ENCODE measurements at regions not wholly inside any gene's neighbourhood (a gene's known extent, or its start where the extent isn't known, plus 50 kb on each side); places are given as distances from the start of the nearest gene placed in this dataset.

GRCh38 chr7:15989194-15989593 lies 302.7 kb upstream of the MEOX2 start:
- Mint-ChIP-seq H3K4me3 (no peak overlapping the region), H3K27me3 (no peaks in the 10 kb centered on the region), H3K9me3 (no peaks in the 10 kb centered on the region), H3K4me1 (no peaks in the 10 kb centered on the region), H3K27ac (no peak overlapping the region), H3K36me3 (no peaks in the 10 kb centered on the region)
- no peak for DNase-seq (ENCODE audit: low spot score in 2 of 2)
- ATAC-seq (ENCODE audit: low read depth), result no peak

- Mint-ChIP-seq H3K27me3 (no peaks in the 10 kb centered on the region), H3K36me3 (no peaks in the 10 kb centered on the region), H3K9me3 (no peaks in the 10 kb centered on the region), H3K4me3 (no peak overlapping the region), H3K4me1 (no peaks in the 10 kb centered on the region), H3K27ac (no peak overlapping the region)
- DNase-seq (ENCODE audit: low spot score in 2 of 2) (no peak), ATAC-seq (ENCODE audit: low read depth) (no peak)
Measured at GRCh38 chr7:15985587-15986384, 299.3 kb upstream of the MEOX2 start.

- H3K4me1 Mint-ChIP-seq, result no peaks in the 10 kb centered on the region
- DNase-seq (ENCODE audit: low spot score in 2 of 2) (no peak), ATAC-seq (ENCODE audit: low read depth) (no peak)
- H3K36me3 Mint-ChIP-seq, result no peaks in the 10 kb centered on the region
- H3K27me3 Mint-ChIP-seq, result no peaks in the 10 kb centered on the region
- H3K9me3 Mint-ChIP-seq, result peaks cover 3% of the 10 kb centered on the region
- H3K27ac Mint-ChIP-seq, result no peak overlapping the region
- H3K4me3 Mint-ChIP-seq, result no peak overlapping the region
Measured at GRCh38 chr7:15977663-15978062, 291.2 kb upstream of the MEOX2 start.

GRCh38 chr7:15972862-15973275 lies 286.4 kb upstream of the MEOX2 start:
- no peak overlapping the region for H3K27ac Mint-ChIP-seq
- no peak for DNase-seq (ENCODE audit: low spot score in 2 of 2)
- no peak for ATAC-seq (ENCODE audit: low read depth)
- H3K36me3 Mint-ChIP-seq, result no peaks in the 10 kb centered on the region
- peaks cover 2% of the 10 kb centered on the region for H3K9me3 Mint-ChIP-seq
- H3K27me3 Mint-ChIP-seq, result no peaks in the 10 kb centered on the region
- no peaks in the 10 kb centered on the region for H3K4me1 Mint-ChIP-seq
- no peak overlapping the region for H3K4me3 Mint-ChIP-seq

- no peak overlapping the region for H3K27ac Mint-ChIP-seq
- DNase-seq (ENCODE audit: low spot score in 2 of 2) (no peak), ATAC-seq (ENCODE audit: low read depth) (no peak)
- no peaks in the 10 kb centered on the region for H3K27me3 Mint-ChIP-seq
- no peaks in the 10 kb centered on the region for H3K36me3 Mint-ChIP-seq
- no peak overlapping the region for H3K4me3 Mint-ChIP-seq
- H3K9me3 Mint-ChIP-seq, result peaks cover 1% of the 10 kb centered on the region
- no peaks in the 10 kb centered on the region for H3K4me1 Mint-ChIP-seq
Measured at GRCh38 chr7:15967551-15967950, 281.1 kb upstream of the MEOX2 start.

GRCh38 chr7:15967121-15967520 lies 280.6 kb upstream of the MEOX2 start:
- no peaks in the 10 kb centered on the region for H3K4me1 Mint-ChIP-seq
- no peak overlapping the region for H3K27ac Mint-ChIP-seq
- no peak for ATAC-seq (ENCODE audit: low read depth)
- no peaks in the 10 kb centered on the region for H3K27me3 Mint-ChIP-seq
- peaks cover 1% of the 10 kb centered on the region for H3K9me3 Mint-ChIP-seq
- no peaks in the 10 kb centered on the region for H3K36me3 Mint-ChIP-seq
- no peak overlapping the region for H3K4me3 Mint-ChIP-seq
- DNase-seq (ENCODE audit: low spot score in 2 of 2), result no peak

GRCh38 chr7:15963206-15963605 lies 276.7 kb upstream of the MEOX2 start:
- no peak for DNase-seq (ENCODE audit: low spot score in 2 of 2)
- Mint-ChIP-seq H3K36me3 (no peaks in the 10 kb centered on the region), H3K27me3 (no peaks in the 10 kb centered on the region), H3K9me3 (peaks cover 4% of the 10 kb centered on the region), H3K4me1 (no peaks in the 10 kb centered on the region), H3K27ac (no peak overlapping the region), H3K4me3 (no peak overlapping the region)
- no peak for ATAC-seq (ENCODE audit: low read depth)

- no peaks in the 10 kb centered on the region for H3K27me3 Mint-ChIP-seq
- DNase-seq (ENCODE audit: low spot score in 2 of 2) (no peak), ATAC-seq (ENCODE audit: low read depth) (no peak)
- H3K36me3 Mint-ChIP-seq, result no peaks in the 10 kb centered on the region
- no peaks in the 10 kb centered on the region for H3K4me1 Mint-ChIP-seq
- H3K4me3 Mint-ChIP-seq, result no peak overlapping the region
- peaks cover 8% of the 10 kb centered on the region for H3K9me3 Mint-ChIP-seq
- no peak overlapping the region for H3K27ac Mint-ChIP-seq
Measured at GRCh38 chr7:15954671-15955354, 268.3 kb upstream of the MEOX2 start.

- Mint-ChIP-seq H3K4me3 (no peak overlapping the region), H3K9me3 (no peaks in the 10 kb centered on the region), H3K27ac (no peak overlapping the region), H3K36me3 (no peaks in the 10 kb centered on the region), H3K4me1 (no peaks in the 10 kb centered on the region), H3K27me3 (no peaks in the 10 kb centered on the region)
- DNase-seq (ENCODE audit: low spot score in 2 of 2) (no peak), ATAC-seq (ENCODE audit: low read depth) (no peak)
Measured at GRCh38 chr7:15950299-15950698, 263.8 kb upstream of the MEOX2 start.

GRCh38 chr7:15947754-15948153 lies 261.3 kb upstream of the MEOX2 start:
- H3K27me3 Mint-ChIP-seq, result no peaks in the 10 kb centered on the region
- no peak overlapping the region for H3K4me3 Mint-ChIP-seq
- H3K9me3 Mint-ChIP-seq, result no peaks in the 10 kb centered on the region
- no peak overlapping the region for H3K27ac Mint-ChIP-seq
- H3K36me3 Mint-ChIP-seq, result no peaks in the 10 kb centered on the region
- DNase-seq (ENCODE audit: low spot score in 2 of 2) (no peak), ATAC-seq (ENCODE audit: low read depth) (no peak)
- H3K4me1 Mint-ChIP-seq, result no peaks in the 10 kb centered on the region

- DNase-seq (ENCODE audit: low spot score in 2 of 2) (no peak), ATAC-seq (ENCODE audit: low read depth) (no peak)
- Mint-ChIP-seq H3K4me3 (no peak overlapping the region), H3K27me3 (no peaks in the 10 kb centered on the region), H3K27ac (no peak overlapping the region), H3K36me3 (no peaks in the 10 kb centered on the region), H3K4me1 (no peaks in the 10 kb centered on the region), H3K9me3 (no peaks in the 10 kb centered on the region)
Measured at GRCh38 chr7:15938115-15938514, 251.6 kb upstream of the MEOX2 start.

- H3K9me3 Mint-ChIP-seq, result no peaks in the 10 kb centered on the region
- H3K4me3 Mint-ChIP-seq, result no peak overlapping the region
- DNase-seq (ENCODE audit: low spot score in 2 of 2), result no peak
- no peaks in the 10 kb centered on the region for H3K4me1 Mint-ChIP-seq
- no peak overlapping the region for H3K27ac Mint-ChIP-seq
- no peak for ATAC-seq (ENCODE audit: low read depth)
- H3K27me3 Mint-ChIP-seq, result no peaks in the 10 kb centered on the region
- no peaks in the 10 kb centered on the region for H3K36me3 Mint-ChIP-seq
Measured at GRCh38 chr7:15937571-15937970, 251.1 kb upstream of the MEOX2 start.

GRCh38 chr7:15936991-15937390 lies 250.5 kb upstream of the MEOX2 start:
- Mint-ChIP-seq H3K4me3 (no peak overlapping the region), H3K27ac (no peak overlapping the region), H3K27me3 (no peaks in the 10 kb centered on the region), H3K36me3 (no peaks in the 10 kb centered on the region), H3K9me3 (no peaks in the 10 kb centered on the region), H3K4me1 (no peaks in the 10 kb centered on the region)
- ATAC-seq (ENCODE audit: low read depth) (no peak), DNase-seq (ENCODE audit: low spot score in 2 of 2) (no peak)

GRCh38 chr7:15932318-15932717 lies 245.8 kb upstream of the MEOX2 start:
- Mint-ChIP-seq H3K27ac (no peak overlapping the region), H3K27me3 (no peaks in the 10 kb centered on the region), H3K36me3 (no peaks in the 10 kb centered on the region), H3K4me3 (no peak overlapping the region), H3K4me1 (no peaks in the 10 kb centered on the region), H3K9me3 (peaks cover 5% of the 10 kb centered on the region)
- ATAC-seq (ENCODE audit: low read depth) (no peak), DNase-seq (ENCODE audit: low spot score in 2 of 2) (no peak)

GRCh38 chr7:15929411-15929810 lies 242.9 kb upstream of the MEOX2 start:
- Mint-ChIP-seq H3K4me1 (no peaks in the 10 kb centered on the region), H3K27ac (no peak overlapping the region), H3K27me3 (no peaks in the 10 kb centered on the region), H3K9me3 (peaks cover 8% of the 10 kb centered on the region), H3K36me3 (no peaks in the 10 kb centered on the region), H3K4me3 (no peak overlapping the region)
- DNase-seq (ENCODE audit: low spot score in 2 of 2) (no peak), ATAC-seq (ENCODE audit: low read depth) (no peak)

All from memory B cell (primary cell).